ENCODE measurements at regions not wholly inside any gene's neighbourhood (a gene's known extent, or its start where the extent isn't known, plus 50 kb on each side); places are given as distances from the start of the nearest gene placed in this dataset.
A peak's percentile ranks its signal among the peaks of the same experiment; 100 is the strongest.

GRCh38 chr4:81921751-81922159, 450.0 kb upstream of the RASGEF1B start:
- no peak for DNase-seq

GRCh38 chr4:81919810-81920209, 448.1 kb upstream of the RASGEF1B start:
- DNase-seq = no peak

GRCh38 chr4:81919223-81919622, 447.5 kb upstream of the RASGEF1B start:
- DNase-seq = no peak

GRCh38 chr4:81915430-81915829, 443.7 kb upstream of the RASGEF1B start:
- no peak for DNase-seq

GRCh38 chr4:81914623-81915022, 442.9 kb upstream of the RASGEF1B start:
- DNase-seq = no peak

- DNase-seq = peak; percentile 14
These were observed 441.7 kb upstream of the RASGEF1B start for GRCh38 chr4:81913427-81913879.

- no peak for DNase-seq
These were observed 440.8 kb upstream of the RASGEF1B start for GRCh38 chr4:81912376-81913030.

- DNase-seq = no peak
These were observed 435.2 kb upstream of the RASGEF1B start for GRCh38 chr4:81906905-81907304.

- no peak for DNase-seq
These were observed 434.3 kb upstream of the RASGEF1B start for GRCh38 chr4:81905971-81906370.

- DNase-seq = no peak
These were observed 432.4 kb upstream of the RASGEF1B start for GRCh38 chr4:81904121-81904520.

- no peak for DNase-seq
These were observed 431.5 kb upstream of the RASGEF1B start for GRCh38 chr4:81903212-81903611.

- no peak for DNase-seq
These were observed 427.3 kb upstream of the RASGEF1B start for GRCh38 chr4:81898862-81899504.

- no peak for DNase-seq
These were observed 425.2 kb upstream of the RASGEF1B start for GRCh38 chr4:81896936-81897335.

- DNase-seq = no peak
These were observed 419.6 kb upstream of the RASGEF1B start for GRCh38 chr4:81891005-81891996.

- no peak for DNase-seq
These were observed 413.3 kb upstream of the RASGEF1B start for GRCh38 chr4:81884986-81885385.

- DNase-seq = no peak
These were observed 412.1 kb upstream of the RASGEF1B start for GRCh38 chr4:81883530-81884450.

GRCh38 chr4:81883004-81883403, 411.3 kb upstream of the RASGEF1B start:
- DNase-seq = no peak

GRCh38 chr4:81881855-81882621, 410.3 kb upstream of the RASGEF1B start:
- DNase-seq = no peak

GRCh38 chr4:81876106-81876505, 404.4 kb upstream of the RASGEF1B start:
- DNase-seq = no peak

GRCh38 chr4:81874661-81875515, 403.2 kb upstream of the RASGEF1B start:
- DNase-seq = no peak

- DNase-seq = peak; percentile 26
These were observed 398.6 kb upstream of the RASGEF1B start for GRCh38 chr4:81870275-81870674.

Measured in NCI-H2029 (cell line).